Activated T-cell treated with anti-CD3 and anti-CD28 coated beads for 24 hours (primary cell): ENCODE measurements at regions not wholly inside any gene's neighbourhood (a gene's known extent, or its start where the extent isn't known, plus 50 kb on each side); places are given as distances from the start of the nearest gene placed in this dataset.
"Not testable (repeated sequence)": the region's sequence is repeated elsewhere in the genome, so short reads cannot be mapped to it uniquely, and the experiment has no call there.

Source experiments
- DNase-seq: peaks from one replicate; pipeline ENCODE4 v3.0.0-alpha.2; 2020; ENCODE audit warnings: low read depth

DNA sequence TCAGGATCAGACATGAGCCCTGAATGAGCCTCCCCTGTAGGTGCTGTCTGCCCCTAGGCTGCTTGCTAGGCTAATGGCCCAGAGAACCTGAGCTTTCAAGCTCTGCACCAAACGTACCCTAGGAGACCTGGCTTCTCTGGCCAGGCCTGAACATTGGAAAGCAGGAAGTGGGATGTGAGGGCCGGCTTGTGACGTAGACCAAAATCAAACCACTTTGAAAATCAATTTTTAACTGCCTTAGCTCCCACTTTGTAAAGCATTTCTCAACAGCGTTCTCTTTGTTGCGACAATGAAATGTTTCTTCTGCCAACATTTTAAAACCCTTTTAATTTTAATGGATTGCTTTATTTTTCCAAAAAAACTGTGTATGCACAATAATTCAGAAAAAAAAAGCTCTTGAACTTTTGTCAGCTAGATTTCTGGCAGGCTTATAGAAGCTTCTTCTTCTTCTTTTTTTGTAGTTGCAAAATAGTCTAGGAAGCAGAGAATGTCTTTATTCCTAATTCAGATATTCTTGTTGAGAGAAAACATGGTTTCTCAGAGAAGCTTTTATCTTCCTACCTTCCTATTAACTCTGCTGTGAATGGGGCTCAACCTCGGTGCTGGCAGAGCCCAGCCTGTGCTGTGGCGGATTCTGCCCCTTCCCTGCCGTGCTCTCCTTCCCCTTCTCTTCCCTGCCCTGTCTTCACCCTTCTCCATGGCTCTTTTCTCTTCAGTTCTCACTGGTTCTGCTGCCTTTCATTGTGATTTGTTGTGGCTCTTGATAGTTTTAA is 145.2 kb upstream of the SFRP2 start:
- no peak for DNase-seq

- no peak for DNase-seq
Measured at GRCh38 chr4:153931804-153932203, 142.9 kb upstream of the SFRP2 start.

DNA sequence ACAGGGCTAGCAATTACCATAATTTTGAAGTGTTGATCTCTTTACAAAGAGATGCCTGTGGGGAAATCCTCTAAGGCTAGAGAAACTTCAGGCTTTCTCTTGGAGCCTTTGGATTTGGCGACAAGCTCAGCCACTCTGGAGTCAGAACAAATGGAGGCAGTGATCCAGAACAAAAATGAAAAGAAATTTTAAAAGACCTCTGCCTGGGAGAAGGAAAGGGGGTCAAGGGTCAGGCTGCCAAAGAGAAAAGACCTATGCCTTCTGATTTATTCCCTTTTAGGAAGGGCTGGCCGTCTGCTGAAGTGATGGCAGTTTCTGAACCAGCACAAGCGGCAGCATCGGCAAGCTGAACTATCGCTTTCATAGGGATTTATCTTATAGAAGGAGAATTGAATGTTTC is 140.8 kb upstream of the SFRP2 start:
- DNase-seq, result no peak

DNA sequence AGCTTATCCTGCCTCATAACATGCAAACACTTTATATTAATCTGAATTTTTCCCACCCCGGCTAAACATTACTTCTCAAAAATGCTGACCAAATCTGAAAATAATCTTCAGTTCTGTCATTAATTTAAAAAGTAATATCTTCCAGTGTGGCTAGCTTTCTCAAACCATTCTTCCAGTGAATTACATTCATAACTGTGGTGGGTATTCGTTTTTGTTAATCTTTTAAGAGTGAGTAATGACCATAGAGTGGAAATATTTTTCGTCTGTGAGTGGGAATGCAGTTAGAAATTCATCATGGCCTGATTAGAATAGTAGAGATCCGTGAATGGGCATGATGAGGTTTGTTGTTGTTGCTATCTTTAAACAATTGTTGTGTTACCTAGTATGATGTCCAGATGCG is 138.6 kb upstream of the SFRP2 start:
- DNase-seq, result no peak

DNA sequence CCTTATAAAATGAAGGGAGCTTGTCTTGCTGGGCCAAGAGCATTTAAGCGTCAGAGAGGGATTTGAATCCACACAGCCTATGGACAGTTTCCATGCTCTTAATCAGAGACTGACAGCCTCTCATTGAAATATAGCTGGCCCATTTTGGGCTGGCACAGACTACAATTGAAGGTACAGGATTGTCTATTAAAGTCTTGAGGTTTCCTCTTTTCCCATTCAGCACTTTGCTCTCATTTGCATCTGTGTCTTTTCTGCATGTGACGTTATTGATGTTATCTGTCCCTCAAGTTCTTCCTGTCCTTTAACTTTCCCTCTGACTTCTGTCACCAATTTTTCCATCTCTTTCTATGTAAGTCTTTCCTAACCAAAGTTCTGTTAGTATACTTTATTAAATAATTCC is 133.3 kb upstream of the SFRP2 start:
- DNase-seq, result no peak

DNA sequence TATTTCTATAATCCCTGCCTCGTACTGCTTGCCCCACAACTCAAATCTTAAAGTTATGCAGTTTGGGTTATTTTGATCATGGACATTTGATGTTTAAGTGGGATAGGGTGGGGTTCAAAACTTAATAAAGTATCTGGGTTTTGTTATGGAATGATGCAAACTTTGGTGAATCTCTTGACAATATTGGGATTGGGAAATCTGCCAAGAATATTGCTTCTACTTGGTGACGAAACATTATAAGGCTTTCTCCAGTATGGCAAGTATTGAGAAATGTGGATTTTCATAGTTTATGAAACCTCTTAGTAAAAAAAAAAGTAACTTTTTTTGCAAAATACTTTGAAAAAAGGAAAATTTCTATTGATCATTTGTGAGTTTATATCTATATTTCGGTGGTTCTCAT is 130.8 kb upstream of the SFRP2 start:
- DNase-seq, result no peak

- peak; percentile 33 for DNase-seq
Measured at GRCh38 chr4:153916273-153916755, 127.4 kb upstream of the SFRP2 start.

DNA sequence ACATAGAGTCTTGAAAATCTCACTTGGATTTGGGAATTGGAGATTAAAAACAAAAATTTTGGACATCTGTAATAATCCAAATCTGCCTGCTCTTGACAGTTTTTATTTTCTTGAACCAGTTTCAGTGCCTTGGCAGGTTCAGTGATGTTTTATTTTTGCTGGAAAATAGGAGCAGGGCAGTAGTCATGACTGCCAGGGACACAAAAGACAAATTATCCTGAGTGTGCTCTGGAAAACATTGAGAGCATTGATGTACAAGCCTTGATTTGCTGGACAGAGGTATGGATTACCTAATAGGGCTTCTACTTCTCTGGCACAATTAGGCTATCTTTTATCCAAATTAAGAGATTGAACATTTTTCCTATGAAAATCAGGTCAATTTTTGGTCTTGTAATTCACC is 123.4 kb upstream of the SFRP2 start:
- DNase-seq, result no peak

DNA sequence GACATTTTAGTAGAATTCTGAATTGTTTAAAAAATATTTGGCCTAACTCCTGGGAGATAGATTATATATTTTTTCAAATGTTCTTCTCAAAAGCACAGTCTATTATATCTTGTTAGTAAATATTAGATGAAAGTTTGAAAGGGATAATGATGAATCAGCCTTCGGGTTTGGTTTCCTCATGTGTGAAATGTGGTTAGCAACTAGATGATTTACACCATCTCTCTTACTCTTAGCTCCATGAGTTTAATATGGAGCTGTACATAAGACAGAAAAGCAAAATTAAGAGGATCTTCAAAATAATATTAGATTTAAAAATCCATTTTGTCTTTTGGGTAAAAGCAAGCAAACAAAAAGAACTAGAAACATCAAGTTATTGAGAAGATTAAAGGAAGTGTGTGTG is 120.8 kb upstream of the SFRP2 start:
- DNase-seq, result no peak

GRCh38 chr4:153906231-153906630 is 117.3 kb upstream of the SFRP2 start:
- no peak for DNase-seq

DNA sequence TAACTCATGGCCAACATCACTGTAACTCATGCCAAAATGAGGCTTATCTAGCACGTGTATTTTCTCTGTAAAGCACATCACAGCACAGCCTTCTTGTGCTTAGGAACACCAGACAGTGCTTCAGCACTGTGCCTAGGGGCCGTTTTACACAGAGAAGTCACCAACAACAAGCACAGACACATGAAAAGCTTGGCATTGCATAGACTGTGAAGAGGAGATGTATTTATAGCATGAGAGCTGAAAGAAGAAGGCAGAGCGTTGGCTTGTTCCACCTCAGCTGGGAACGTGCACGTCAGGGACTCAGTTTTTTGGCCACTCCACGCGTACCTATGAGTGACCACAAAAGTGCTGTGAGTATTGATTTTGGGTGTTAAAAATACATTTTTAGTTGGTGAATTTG is 116.3 kb upstream of the SFRP2 start:
- no peak for DNase-seq

DNA sequence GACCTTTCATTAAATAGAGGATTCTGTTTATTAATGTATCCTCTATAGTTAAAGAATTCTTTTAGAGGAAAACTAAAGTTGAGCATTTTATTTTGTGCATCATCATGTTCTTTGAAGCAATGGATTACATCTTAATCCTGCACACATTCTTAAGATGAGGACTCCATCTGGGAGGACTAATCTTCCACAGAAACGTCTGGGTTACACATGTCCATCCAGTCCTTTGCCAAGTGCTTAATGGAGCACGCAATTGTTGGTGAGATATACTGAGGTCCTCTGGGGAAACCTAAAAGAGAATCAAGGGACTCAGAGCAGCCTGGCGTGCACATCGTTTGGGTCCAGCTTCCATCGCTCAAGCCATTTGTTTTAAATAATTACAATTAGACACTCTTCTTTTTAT is 115.1 kb upstream of the SFRP2 start:
- DNase-seq, result no peak

- no peak for DNase-seq
Measured at GRCh38 chr4:153901220-153901619, 112.3 kb upstream of the SFRP2 start.

- no peak for DNase-seq
Measured at GRCh38 chr4:153900426-153900825, 111.5 kb upstream of the SFRP2 start.

DNA sequence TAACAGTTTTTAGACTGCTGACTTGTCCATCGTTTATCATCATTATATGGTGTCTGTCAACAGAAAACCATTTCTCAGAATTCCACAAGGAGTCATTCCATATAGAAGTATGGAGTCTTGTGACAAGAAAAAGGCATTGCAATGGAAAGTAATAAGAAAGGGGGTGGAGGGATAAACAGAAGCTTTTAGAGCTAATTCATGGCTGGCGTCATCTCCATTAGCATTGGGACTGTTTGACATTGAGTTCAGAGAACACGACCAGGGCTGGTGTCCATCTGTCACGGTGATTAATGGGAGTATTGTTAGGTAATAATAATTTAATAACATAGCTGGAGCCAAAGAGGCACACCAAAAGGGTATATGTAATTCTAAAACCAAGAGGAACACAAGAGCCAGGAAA is 101.9 kb upstream of the SFRP2 start:
- no peak for DNase-seq

- no peak for DNase-seq
Measured at GRCh38 chr4:153887217-153887616, 98.3 kb upstream of the SFRP2 start.

- DNase-seq, result no peak
Measured at GRCh38 chr4:153884325-153884724, 95.4 kb upstream of the SFRP2 start.

- DNase-seq, result no peak
Measured at GRCh38 chr4:153880983-153881382, 92.1 kb upstream of the SFRP2 start.

DNA sequence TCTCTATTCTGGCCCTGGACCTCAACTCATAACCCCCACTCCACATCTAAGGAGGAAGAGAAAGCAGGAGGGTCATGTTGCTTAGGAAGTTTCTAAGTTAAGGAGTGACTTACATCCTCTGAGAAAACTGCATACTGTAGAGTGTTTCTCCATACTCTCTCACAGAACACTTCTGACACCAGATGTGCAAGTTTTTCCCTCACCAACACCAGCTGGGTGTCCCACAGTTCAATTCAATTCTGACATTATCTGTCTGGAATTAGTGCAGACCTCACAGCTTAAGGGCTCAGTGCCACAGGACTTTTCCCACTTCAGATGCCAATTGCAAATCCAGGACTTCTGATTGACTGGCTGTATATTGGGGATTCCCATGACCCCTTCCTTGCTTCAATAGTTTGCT is 89.0 kb upstream of the SFRP2 start:
- DNase-seq, result no peak

- no peak for DNase-seq
Measured at GRCh38 chr4:153873741-153874140, 84.9 kb upstream of the SFRP2 start.

GRCh38 chr4:153866766-153867165 is 77.9 kb upstream of the SFRP2 start:
- DNase-seq, result not testable (repeated sequence)

DNA sequence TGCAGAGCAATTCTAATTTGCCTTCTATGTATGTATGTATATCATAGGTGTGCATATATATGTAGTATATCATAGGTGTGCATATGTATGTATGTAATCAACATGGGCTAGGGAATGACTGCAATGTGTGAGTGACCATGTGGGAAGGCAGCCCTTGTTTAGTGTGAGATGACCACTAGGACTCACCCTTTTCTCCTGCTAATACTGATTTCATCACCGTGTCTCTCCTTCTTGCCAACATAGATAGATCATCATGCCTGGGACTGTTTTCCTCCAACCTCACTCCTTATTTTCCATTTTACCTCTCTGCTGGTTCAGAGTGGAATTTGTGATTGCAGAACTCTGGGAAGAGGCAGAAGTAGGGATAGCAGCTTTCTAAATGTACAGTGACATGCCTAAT is 63.6 kb upstream of the SFRP2 start:
- DNase-seq, result no peak

- DNase-seq, result no peak
Measured at GRCh38 chr4:153850533-153851280, 61.8 kb upstream of the SFRP2 start.

- no peak for DNase-seq
Measured at GRCh38 chr4:153844144-153844543, 55.3 kb upstream of the SFRP2 start.
